CD4-positive, alpha-beta T cell treated with Interleukin-17A for 1 hour (primary cell): ENCODE measurements at regions not wholly inside any gene's neighbourhood (a gene's known extent, or its start where the extent isn't known, plus 50 kb on each side); places are given as distances from the start of the nearest gene placed in this dataset.
"Not testable (repeated sequence)": the region's sequence is repeated elsewhere in the genome, so short reads cannot be mapped to it uniquely, and the experiment has no call there.

Experiments
- DNase-seq: peaks from one replicate; pipeline ENCODE4 v3.0.0-alpha.2; 2020

DNA sequence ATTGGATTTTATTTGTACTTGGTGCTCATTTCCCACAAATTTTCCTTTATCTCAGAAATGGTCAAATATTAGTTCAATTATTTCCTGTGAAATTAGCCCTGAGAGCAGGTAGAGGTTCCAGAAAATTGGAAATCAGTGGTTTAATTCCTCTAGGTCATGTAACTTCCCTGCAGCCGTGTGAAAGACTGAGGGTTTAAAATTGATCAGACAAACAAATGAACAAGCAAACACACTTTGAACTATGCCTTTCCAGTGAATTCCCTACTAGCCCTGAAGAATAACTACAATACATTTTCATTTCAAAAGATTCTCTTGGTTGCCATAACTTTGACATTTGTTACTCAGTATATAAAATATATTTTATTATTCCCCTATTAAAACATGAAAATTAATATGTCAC is 1116.7 kb downstream of the REEP3 start:
- DNase-seq, result no peak

DNA sequence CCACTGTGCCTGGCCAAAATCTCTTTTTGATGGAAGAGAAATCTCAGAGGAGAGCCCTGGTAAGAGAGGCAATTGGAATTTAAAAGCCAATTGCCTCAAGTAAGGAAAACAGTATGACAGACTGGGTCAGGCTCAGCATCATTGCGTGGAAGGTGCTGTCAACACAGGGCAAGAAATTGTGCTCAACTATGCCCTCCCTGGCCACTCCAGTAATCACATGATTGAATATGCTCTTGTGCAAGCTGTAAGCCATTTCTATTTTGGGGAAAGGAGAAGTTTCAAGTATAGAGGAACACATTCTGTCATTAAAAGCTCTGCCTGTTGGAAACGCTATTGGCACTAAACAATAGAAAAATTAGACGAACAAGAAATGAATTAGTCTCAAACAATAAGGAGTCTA is 1127.7 kb downstream of the REEP3 start:
- DNase-seq, result no peak

DNA sequence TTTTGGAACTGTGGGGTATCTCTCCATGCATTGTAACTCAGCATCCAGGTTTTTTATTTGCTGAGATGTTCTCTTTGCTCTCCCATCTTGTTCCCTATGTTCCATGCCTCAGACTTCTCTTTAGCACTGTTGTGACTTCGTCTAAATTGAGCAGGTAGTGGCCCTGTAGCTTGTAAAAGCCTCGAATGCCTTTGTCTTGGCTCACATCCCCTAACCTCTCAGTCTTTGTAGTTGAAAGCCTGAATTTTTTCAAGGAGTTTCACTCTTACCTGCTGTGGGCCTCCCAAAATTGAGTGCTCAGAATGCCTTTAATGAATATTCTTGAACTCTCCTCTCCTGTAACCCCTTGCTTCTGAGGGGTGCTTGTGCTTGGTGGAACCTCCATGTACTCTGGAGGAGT is 1137.3 kb downstream of the REEP3 start:
- DNase-seq, result no peak

DNA sequence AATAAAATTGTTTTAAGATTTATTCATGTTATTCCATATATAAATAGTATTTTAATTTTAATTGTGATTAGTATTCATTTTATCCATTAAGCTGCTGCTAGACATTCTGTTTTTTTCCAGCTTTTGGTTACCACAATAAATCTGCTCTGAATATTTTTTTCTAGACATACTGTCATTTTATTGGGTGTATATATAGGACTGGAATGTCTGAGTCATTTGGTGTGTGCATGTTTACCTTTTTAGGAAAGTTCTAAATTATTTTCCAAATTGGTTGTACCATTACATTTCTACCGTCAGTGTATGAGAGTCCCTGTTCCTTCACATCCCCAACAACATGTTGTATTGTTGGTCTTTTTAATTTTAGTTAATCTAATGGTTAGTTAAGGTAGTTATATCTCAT is 1138.1 kb downstream of the REEP3 start:
- DNase-seq, result no peak

DNA sequence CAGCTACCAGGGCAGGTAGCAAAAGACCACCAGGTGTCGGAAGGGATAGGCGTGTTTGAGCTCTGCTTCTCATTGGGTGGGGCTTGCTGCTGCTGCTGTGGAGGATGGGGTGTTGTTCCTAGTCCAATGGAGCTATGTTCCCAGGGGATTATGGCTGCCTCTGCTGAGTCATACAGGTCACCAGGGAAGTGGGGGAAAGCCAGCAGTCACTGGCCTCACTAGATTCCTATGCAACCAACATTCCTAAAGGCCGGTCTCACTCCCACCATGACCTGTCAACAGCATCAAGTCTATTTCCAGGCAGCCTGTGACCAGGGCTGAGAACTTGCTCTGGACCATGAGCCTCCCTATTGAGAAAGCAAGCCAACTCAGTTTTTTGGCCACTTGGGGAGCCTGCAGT is 1160.8 kb downstream of the REEP3 start:
- no peak for DNase-seq

DNA sequence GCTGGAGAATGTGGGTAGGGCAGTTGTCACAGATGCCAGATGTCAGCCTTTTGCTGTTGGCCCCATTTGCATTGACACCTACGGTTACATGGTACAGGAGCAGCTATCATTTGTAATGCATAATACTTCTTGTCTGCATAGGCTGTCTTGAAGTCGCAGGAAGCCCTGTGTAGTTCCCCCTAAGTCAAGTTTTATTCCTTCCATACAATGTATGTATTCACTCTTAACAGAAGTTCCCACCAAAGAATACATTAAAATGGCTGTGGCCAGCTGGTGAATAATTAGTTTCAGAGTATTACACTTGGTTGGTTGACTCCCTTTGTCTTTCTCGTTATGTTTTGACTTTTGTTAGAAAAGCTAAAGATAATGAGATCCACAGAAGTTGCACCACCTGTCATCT is 1169.0 kb downstream of the REEP3 start:
- DNase-seq, result no peak

DNA sequence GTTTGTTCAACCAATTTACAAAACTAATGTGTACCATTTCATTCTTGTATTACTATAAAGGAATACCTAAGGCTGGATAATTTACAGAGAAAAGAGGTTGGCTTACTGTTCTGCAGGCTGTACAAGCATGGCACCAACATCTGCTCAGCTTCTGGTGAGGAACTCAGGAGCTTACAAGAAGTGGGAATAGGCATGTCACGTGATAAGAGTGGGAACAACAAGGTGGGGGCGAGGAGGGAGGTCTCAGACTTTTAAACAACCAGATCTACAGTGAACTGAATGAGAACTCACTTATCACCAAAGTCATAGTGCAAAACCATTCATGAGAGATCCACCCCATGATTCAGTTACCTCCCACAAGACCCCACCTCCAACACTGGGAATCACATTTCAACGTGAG is 1178.0 kb downstream of the REEP3 start:
- no peak for DNase-seq

DNA sequence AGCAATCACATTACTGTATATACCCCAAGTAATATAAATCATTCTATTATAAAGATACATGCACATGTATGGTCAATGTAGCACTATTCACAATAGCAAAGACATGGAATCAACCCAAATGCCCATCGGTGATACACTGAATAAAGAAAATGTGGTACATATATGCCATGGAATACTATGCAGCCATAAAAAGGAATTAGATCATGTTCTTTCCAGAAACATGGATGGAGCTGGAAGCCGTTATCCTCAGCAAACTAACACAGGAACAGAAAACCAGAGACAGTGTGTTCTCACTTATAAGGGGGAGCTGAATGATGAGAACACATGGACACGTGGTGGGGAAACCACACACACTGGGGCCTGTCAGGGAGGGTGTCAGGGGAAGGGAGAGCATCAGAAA is 1180.9 kb downstream of the REEP3 start:
- DNase-seq, result not testable (repeated sequence)

DNA sequence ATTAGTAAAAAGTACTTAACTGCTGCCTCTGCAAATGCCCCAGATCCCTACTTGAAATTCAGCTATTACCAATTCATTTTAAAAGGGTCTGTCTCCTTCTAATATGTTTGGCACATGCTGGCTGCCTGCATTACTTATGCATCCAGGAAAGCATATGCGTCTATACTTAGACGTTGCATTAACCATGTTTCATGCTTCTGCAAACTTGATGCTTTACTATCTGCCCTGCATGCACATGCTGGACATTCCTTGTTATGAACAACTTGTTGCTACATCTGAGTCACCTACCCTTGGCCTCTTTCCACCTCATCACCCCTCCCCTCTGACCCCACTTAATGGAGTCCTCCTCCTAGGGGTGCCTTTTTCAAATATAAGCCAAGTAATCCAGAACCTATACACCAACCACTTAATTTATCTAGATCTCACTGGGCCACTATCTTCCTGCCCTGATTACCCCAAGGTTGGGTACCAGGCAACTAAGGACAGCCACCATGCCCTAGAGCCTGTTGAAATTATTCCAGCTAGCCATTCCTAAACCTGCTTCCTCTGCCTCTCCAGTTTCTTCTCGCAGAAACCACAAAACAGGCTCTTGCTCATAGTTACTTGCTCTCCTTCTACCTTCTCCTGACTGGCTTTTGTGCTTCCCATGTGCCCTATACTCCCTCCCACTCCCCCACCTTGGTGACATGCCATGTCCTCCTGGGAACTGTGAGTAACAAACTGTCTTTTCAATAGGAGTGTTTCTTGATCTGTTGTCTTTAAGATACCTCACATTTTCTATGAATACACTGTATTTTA is 1187.9 kb downstream of the REEP3 start:
- no peak for DNase-seq

DNA sequence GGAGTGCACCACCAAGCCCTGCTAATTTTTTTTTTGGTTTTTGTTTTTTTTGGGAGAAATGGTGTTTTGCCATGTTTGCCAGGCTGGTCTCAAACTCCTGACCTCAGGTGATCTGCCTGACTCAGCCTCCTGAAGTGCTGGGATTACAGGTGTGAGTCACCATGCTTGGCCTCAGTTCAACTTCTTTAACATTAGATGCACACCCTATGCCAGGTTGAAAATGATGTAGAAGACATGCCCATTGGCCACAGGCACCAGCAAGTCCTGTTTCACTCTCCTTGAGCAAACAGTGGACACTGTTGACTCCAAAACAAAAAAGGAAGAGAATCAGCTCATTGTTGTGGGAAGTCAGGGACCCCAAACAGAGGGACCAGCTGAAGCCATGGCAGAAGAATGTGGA is 1205.3 kb downstream of the REEP3 start:
- no peak for DNase-seq

DNA sequence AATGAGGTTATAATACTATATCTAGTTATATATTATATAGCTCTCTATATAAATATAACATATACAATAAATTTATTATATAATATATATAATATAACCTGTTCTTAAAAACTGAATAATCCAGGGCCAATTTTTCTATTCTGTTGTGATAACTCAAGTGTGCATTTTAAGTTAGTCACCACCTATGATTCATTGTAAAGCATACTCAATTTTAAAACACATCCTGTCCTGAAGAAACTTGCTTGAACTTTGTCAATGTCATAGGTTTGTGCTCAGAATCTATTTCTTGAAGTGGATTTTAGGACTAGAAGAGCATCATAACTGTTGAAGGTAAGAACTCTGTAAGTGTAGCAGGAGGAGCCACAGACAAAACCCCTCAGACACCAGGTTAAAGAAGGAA is 1209.8 kb downstream of the REEP3 start:
- DNase-seq, result no peak

DNA sequence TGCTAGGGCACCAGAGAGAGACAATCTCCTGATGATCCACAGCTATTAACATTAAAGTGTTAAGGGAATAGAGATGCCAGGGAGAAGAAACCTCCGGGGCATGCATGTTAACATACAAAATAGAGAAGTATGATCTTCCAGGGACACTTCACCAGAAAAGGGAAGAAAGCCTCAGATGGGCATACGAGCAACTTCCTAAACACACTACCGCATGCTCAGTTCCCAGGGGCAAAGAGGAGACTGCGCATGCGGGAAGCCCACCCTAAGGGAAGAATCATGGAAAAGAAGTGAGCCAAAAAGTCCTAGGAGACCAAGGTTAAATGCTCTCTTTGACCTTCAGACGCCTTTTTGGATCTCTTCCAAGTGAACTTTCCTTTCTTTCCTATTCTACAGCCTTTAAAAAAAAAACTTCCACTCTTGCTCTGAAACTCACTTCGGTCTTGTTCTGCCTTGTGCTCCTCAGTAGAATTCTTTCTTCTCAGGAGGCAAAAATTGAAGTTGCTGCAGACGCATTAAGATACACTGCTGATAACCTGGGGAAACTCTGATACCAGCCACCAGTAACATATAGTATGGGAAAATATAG is 1211.3 kb downstream of the REEP3 start:
- DNase-seq, result no peak

DNA sequence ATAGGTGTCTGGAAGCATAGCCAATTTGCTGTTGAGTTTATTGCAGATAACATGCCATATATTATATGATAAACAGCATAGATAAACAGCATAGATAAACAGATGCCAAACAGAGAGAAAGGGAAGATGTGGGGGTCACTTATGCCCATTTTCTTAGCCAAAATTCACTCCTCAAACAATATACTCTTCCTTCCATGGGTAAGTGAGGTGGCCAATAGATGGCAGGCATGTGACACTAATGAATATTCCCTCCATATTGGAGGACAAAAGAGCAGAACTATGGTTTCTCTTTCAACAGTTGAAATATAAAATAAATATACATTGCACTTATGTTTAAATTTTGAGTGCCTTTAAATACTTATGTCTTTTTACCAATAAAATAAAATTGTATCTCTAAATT is 1212.8 kb downstream of the REEP3 start:
- DNase-seq, result no peak

DNA sequence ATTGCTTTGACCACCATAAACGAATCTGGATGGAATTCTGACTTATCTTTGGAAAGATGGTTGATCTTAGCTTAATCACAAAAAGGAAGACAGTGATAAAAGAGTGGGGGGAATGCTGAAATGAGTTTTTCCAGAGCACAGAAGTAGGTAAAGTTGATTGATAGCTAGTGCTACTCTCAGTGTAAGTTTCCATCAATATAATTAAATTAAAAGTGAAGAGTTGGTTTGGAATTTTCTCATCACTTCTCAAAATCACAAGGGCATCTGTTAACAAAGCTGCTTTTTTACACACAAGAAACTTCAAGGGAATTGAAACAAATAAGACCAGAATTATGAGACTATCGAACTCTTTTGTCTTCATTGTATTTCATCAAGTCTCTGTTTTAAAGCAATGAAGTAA is 1217.3 kb downstream of the REEP3 start:
- DNase-seq, result no peak

DNA sequence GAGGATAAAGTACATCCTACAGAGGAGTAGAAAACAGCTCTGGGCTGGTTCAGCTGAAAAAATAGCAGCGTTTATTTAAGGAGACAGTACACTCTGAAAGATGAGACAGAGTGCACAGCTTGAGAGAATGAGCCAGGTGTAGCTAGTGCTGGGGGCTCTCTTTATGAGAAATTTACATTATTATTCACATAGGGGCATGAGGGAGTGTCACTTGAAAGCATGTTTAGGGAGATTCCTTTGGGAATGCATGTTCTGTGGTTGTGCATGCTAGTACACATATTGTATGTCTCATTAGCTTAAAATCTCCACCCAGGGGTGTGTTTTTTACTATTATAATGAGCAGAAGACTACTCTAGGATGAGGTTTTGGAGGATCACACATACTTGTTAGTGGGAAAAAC is 1224.4 kb downstream of the REEP3 start:
- no peak for DNase-seq

DNA sequence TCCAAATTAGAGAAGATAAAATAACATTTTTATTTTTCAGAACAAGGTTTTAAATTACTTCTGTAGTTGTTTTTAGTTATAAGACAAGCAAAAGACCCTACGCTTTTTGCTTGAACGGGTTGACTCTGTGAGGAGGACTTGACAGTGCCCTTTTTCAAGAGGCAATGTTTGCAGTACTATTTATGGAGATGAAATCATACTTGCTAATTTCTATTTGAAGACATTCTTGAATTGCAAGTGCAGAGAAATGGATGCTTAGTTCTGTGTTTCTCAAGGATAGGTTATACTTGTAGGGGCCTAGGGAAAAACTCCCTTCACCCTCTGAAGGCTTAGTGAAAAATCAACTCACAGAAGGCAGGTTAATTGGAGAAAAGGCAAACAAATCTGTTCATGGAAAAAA is 1229.5 kb downstream of the REEP3 start:
- DNase-seq, result no peak

DNA sequence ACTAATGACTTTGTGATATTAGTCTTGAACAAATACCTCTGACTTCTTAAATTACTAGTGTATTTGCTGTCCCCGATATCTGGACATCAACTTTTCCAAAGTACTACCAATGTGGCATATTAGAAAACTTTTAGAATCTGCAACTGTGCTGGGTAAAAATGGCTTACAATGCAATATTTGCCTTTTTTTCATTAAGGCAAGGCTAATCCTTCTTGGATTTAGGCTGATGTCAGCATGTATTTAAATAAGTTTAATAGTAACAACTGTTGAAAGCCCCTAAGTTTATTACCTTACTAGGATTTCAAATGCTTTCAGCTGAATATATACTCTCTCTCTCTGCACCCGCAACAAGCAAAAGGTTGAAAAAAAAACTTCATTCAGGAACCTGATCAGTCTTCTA is 1232.3 kb downstream of the REEP3 start:
- DNase-seq, result no peak

DNA sequence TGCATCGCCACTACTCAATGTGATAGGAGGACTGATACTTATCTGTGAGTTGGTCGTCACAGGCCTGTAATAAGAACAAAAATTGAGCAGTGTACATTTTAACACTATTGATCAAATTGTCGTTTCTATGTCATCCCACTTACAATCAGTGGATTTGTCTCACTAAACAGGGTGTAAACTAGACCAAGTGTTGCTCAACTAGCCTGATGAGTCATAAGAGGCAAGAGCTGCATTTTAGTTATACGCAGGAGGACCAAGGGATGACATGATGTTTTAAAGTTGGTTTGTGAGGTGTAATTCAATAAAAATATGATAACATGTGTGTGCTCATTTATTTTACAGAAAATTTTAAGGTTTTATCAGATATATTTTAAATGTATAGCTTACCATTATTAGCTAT is 1239.2 kb downstream of the REEP3 start:
- no peak for DNase-seq

DNA sequence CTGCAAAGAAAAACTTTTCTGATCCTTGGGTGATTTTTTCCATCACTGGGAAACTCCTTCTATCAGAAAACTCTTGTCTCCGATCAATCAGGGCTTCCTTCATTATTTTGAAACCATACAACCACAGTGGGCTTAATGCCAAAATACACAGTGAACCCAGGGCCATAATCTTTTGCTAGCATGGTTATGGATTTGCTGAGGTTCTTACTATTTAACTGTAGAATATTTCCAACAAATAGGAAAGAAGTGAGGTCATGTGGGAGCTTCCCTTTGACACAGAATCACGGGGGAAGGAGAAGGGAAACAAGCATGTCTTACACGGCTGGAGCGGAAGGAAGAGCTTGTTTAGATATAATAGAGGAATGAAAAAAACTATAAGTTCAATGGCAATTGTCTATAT is 1241.7 kb downstream of the REEP3 start:
- DNase-seq, result no peak

DNA sequence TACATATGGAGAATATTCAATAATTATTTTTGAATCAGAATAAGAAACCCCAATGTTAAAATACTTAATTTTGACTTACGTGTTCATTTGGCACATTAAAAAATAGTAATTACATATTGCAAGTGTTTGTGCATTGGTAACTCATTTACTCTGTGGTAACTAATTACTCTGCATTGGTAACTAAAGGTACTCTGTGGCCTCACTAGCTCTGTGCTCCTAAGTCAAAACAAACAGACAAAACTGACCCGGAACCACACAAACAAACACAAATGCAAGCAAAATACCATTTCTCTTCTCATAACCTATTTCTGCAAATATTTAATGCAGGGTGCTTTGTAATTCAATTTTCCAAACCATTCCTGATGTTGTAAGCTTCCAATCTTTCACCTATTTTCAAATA is 1244.3 kb downstream of the REEP3 start:
- no peak for DNase-seq

DNA sequence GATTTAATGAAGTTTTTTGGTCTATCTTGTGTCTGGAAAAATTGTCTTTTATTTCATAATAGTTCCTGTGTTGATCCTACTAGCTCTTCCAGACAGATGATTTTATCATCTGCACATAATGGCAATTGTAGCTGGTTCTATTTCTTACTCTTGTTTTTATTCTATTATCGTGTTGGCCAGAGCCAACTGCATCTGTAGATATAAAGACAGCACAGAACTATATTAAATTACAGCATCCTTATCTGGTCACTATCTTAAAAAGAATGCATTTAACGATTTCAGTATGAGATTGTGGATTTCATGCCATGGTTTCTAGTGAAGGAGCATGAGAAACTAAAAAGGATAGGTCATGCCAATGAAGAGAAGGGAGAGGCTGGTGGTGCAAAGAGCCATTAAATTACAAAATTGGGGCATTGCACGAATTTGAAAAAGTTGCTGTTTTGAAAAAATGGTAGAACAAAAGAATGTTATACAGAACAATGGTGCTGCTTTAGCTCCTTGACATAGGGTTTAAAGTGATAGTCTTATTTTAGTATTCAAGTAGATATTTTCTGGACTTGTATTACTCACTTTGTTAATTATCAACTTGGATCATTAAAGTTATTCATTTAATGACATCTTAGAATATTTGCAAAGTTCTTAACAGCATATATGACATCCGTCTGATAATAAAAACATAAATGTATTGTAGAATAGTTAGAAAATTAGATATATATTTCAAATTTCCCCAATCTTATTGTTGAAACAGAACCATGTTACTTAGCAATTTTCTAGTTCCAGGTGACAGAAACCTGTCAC is 1250.3 kb downstream of the REEP3 start:
- no peak for DNase-seq

DNA sequence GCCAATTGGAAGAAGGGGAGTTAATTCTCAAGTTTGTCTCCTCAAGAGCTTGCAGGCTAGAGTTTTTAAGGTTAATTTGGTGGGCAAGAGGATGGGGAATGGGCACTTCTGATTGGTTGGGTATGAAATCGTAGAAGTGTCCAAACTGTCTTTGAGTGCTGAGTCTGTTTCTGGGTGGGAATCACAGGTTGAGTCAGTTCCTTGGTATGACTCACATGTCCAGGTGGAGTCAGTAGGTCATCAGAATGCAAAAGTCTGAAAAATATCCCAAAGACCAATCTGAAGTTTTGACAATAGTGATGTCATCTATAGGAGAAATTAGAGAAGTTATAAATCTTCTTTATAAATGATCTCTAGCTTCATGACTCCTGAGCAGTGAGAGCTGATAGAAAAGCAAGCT is 1252.2 kb downstream of the REEP3 start:
- DNase-seq, result no peak

DNA sequence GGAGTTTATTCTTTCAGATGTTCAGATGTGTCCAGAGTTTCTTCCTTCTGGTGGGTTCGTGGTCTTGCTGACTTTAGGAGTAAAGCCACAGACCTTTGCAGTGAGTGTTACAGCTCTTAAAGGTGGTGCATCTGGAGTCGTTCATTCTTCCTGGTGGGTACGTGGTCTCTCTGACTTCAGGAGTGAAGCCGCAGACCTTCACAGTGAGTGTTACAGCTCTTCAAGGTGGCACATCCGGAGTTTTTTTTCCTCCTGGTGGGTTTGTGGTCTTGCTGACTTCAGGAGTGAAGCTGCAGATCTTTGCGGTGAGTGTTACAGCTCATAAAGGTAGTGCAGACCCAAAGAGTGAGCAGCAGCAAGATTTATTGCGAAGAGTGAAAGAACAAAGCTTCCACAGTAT is 1263.2 kb downstream of the REEP3 start:
- not testable (repeated sequence) for DNase-seq

DNA sequence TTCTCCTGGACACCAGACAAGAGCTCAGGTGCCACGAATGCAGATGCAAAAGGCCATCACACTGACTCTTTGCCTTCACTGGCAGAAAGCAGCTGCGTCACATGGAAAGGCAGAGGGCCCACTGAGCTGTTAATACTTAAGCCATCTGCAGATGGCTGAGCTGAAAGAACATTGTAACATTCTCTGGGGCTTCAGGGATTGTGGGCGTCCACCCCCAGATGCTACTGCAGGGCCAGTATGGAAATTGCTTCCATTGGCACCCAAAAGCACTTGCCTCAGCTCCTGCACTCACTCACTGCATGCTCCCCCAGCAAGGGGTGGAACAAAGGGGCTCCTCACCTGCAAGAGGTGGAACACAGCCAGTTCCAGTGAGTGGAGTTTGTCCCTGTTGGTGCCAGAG is 1264.6 kb downstream of the REEP3 start:
- no peak for DNase-seq
